Neural cell (in vitro differentiated cells): ENCODE measurements at regions not wholly inside any gene's neighbourhood (a gene's known extent, or its start where the extent isn't known, plus 50 kb on each side); places are given as distances from the start of the nearest gene placed in this dataset.

Experiments
- EP300 ChIP-seq: fragments of 450-650 bp; conservative IDR thresholded peaks from 2 replicates; pipeline ENCODE4 v1.6.1; 2014; ENCODE audit warnings: antibody characterized with exemption, mild to moderate bottlenecking, moderate library complexity; ENCODE audit not compliant: poor library complexity, severe bottlenecking
- EZH2 ChIP-seq: fragments of 200-600, 300-800 bp; shearing (Covaris generic), sonication (generic); IDR thresholded peaks from 2 replicates; pipeline ENCODE4 v1.6.1; 2014; ENCODE audit warnings: antibody characterized with exemption, low read length, borderline replicate concordance, mild to moderate bottlenecking; ENCODE audit not compliant: insufficient read depth, poor library complexity, severe bottlenecking
- MXI1 ChIP-seq: fragments of 450-650 bp; conservative IDR thresholded peaks from 2 replicates; pipeline ENCODE4 v1.6.1; 2014; ENCODE audit warnings: antibody characterized with exemption, mild to moderate bottlenecking; ENCODE audit not compliant: poor library complexity, severe bottlenecking
- POLR2AphosphoS5 ChIP-seq: IDR thresholded peaks from 2 replicates; pipeline ENCODE4 v1.6.1; 2012
- RAD21 ChIP-seq: fragments of 450-650 bp; conservative IDR thresholded peaks from 2 replicates; pipeline ENCODE4 v1.6.1; 2014; ENCODE audit warnings: antibody characterized with exemption, mild to moderate bottlenecking, moderate library complexity
- REST ChIP-seq: IDR thresholded peaks from 2 replicates; pipeline ENCODE4 v1.6.1; 2012; ENCODE audit warnings: borderline replicate concordance
- SMC3 ChIP-seq: fragments of 450-650 bp; conservative IDR thresholded peaks from 2 replicates; pipeline ENCODE4 v1.6.1; 2014; ENCODE audit warnings: antibody characterized with exemption, mild to moderate bottlenecking, moderate library complexity; ENCODE audit not compliant: poor library complexity
- TAF1 ChIP-seq: IDR thresholded peaks from 2 replicates; pipeline ENCODE4 v1.6.1; 2012; ENCODE audit warnings: low read depth
- TF ChIP-seq, protein P1 (sequence below): fragments of 450-650 bp; IDR thresholded peaks from 2 replicates; pipeline ENCODE4 v1.5.1; 2014; ENCODE audit warnings: antibody characterized with exemption, mild to moderate bottlenecking, moderate library complexity; ENCODE audit not compliant: poor library complexity, severe bottlenecking

- TF ChIP-seq, protein P1, sequence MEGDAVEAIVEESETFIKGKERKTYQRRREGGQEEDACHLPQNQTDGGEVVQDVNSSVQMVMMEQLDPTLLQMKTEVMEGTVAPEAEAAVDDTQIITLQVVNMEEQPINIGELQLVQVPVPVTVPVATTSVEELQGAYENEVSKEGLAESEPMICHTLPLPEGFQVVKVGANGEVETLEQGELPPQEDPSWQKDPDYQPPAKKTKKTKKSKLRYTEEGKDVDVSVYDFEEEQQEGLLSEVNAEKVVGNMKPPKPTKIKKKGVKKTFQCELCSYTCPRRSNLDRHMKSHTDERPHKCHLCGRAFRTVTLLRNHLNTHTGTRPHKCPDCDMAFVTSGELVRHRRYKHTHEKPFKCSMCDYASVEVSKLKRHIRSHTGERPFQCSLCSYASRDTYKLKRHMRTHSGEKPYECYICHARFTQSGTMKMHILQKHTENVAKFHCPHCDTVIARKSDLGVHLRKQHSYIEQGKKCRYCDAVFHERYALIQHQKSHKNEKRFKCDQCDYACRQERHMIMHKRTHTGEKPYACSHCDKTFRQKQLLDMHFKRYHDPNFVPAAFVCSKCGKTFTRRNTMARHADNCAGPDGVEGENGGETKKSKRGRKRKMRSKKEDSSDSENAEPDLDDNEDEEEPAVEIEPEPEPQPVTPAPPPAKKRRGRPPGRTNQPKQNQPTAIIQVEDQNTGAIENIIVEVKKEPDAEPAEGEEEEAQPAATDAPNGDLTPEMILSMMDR: no peak
- TF ChIP-seq EP300 (no peak), POLR2AphosphoS5 (no peak), REST (no peak), TAF1 (no peak), RAD21 (no peak), EZH2 (no peak), SMC3 (no peak), MXI1 (no peak)
These were observed 510.4 kb downstream of the CCDC171 start for GRCh38 chr9:16063241-16063591.
